ENCODE measurements at regions not wholly inside any gene's neighbourhood (a gene's known extent, or its start where the extent isn't known, plus 50 kb on each side); places are given as distances from the start of the nearest gene placed in this dataset.
A peak's percentile ranks its signal among the peaks of the same experiment; 100 is the strongest.

- in situ Hi-C loops (cut with MboI; ENCODE audit: low pct_unique_long_range_greater_than_20kb, low sequenced_read_pairs) = no loop called here
- no peak for DNase-seq
Measured at GRCh38 chr6:71545905-71546304, 257.3 kb downstream of the OGFRL1 start.

DNA sequence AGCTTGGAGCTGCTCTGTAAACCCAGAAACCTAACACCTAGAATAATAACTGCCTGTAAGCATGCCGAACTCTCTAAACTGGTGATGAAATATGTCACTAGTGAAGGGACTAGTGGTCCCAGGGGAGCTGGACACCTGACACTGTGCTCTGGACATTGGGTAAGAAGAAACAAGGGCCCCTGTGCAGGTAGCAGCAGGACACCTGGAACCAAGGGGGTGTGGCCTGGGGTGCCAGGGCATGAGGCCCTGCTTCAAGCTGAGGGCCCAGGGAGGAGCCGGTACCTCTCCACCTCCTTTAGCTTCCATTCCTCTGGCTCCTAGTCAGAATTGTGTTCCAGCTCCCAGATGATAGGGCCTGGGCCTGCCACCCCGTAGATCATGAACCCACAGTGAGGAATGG is 263.2 kb downstream of the OGFRL1 start:
- in situ Hi-C loops (cut with MboI; ENCODE audit: low pct_unique_long_range_greater_than_20kb, low sequenced_read_pairs) = no loop called here
- no peak for DNase-seq

DNA sequence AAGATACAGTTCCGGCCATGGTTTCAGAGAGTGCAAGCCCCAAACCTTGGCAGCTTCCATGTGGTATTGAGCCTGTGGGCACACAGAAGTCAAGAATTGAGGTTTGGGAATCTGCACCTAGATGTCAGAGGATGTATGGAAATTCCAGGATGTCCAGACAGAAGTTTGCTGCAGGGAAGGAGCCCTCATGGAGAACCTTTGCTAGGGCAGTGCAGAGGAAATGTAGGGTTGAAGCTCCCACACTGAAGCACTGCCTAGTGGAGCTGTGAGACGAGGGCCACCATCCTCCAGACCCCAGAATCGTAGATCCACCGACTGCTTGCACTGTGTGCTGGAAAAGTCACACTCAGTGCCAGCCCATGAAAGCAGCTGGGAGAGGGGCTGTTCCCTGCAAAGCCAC is 267.5 kb downstream of the OGFRL1 start:
- in situ Hi-C loops (cut with MboI; ENCODE audit: low pct_unique_long_range_greater_than_20kb, low sequenced_read_pairs) = no loop called here
- DNase-seq = no peak

- DNase-seq = no peak
- in situ Hi-C loops (cut with MboI; ENCODE audit: low pct_unique_long_range_greater_than_20kb, low sequenced_read_pairs) = no loop called here
Measured at GRCh38 chr6:71558974-71559373, 270.4 kb downstream of the OGFRL1 start.

- no peak for DNase-seq
- in situ Hi-C loops (cut with MboI; ENCODE audit: low pct_unique_long_range_greater_than_20kb, low sequenced_read_pairs) = no loop called here
Measured at GRCh38 chr6:71567562-71567961, 279.0 kb downstream of the OGFRL1 start.

DNA sequence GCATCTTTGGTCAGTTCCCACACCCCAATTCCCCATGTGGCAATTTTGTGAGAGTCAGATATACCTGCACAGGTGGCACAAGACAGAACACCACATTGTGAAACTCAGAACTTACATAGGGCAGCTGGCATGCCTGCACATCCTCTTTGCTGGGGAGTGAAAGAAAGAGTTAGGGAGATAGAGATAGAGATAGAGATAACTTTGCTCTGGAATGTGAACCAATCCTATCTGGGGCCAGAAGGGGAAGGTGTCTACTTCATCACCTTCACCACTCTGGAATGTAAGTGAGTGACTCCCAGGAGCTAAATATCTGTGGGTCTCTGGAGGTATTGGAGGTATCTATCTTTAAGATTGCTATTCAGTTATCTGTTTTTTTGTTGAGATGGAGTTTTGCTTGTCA is 289.2 kb downstream of the OGFRL1 start:
- in situ Hi-C loops (cut with MboI; ENCODE audit: low pct_unique_long_range_greater_than_20kb, low sequenced_read_pairs) = no loop called here
- no peak for DNase-seq

GRCh38 chr6:71579902-71580301 is 291.3 kb downstream of the OGFRL1 start:
- in situ Hi-C loops (cut with MboI; ENCODE audit: low pct_unique_long_range_greater_than_20kb, low sequenced_read_pairs) = no loop called here
- no peak for DNase-seq

DNA sequence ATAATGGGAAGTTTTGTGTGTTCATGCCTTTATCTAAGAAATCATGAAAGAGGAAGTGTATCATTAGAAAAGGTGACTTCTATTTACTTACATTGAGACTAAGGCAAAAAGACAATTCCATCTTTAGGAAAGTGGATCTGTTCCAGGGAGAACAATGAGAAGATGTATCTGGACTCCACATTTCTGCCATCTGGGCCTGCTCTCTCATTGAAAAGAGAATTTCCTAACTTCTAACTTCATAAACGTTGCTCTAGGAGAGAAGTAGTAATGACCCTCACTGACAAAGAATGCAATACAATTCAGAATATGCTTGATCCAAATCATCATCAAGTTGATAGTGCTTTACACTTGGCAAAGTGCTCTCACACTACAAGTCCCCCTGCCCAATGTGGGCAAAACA is 294.2 kb downstream of the OGFRL1 start:
- in situ Hi-C loops (cut with MboI; ENCODE audit: low pct_unique_long_range_greater_than_20kb, low sequenced_read_pairs) = no loop called here
- DNase-seq = no peak

DNA sequence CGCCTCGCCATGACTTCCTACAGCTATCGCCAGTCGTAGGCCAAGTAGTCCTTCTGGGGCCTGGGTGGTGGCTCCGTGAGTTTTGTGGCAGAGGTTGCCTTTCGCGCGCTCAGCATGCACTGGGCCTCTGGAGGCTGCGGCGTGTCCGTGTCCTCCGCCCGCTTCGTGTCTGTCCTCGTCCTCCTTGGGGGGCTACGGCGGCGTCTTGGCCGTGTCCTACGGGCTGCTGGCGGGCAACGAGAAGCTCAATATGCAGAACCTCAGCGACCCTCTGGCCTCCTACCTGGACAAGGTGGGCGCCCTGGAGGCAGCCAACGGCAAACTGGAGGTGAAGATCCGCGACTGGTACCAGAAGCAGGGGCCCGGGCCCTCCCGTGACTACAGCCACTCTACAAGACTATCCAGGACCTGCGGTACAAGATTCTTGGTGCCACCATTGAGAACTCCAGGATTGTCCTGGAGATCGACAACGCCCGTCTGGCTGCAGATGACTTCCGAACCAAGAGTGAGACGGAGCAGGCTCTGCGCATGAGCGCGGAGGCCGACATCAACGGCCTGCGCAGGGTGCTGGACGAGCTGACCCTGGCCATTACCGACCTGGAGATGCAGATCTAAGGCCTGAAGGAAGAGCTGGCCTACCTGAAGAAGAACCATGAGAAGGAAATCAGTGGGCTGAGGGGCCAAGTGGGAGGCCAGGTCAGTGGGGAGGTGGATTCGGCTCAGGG is 296.3 kb downstream of the OGFRL1 start:
- no peak for DNase-seq
- in situ Hi-C loops (cut with MboI; ENCODE audit: low pct_unique_long_range_greater_than_20kb, low sequenced_read_pairs) = no loop called here

DNA sequence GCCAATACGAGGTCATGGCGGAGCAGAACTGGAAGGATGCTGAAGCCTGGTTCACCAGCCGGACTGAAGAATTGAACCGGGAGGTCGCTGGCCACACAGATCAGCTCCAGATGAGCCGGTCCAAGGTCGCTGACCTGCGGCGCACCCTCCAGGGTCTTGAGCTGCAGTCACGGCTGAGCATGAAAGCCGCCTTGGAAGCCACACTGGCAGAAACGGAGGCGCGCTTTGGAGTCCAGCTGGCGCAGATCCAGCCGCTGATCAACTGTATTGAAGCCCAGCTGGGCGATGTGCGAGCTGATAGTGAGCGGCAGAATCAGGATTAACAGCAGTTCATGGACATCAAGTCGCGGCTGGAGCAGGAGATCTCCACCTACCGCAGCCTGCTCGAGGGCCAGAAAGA is 296.9 kb downstream of the OGFRL1 start:
- in situ Hi-C loops (cut with MboI; ENCODE audit: low pct_unique_long_range_greater_than_20kb, low sequenced_read_pairs) = no loop called here
- no peak for DNase-seq

DNA sequence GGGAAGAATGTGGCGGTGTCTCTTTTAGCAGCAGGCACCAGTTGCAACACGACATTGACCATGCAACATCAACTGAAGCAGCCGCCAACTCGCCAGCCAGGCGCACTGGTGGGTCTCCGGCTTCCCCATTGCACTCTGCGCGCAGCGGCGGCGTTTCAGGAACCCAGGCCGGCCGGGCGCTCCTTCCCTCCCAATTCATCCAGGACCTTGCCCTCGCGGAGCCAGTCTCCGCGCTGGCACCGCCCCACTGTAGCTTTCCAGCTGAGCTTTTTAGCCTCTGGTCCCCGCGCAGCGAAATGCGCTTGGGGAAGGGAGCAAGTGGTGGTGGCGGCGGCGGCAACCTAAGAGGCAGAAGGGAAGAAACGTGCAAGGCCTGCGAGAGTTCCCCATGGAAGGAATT is 297.9 kb upstream of the RIMS1 start:
- in situ Hi-C loops (cut with MboI; ENCODE audit: low pct_unique_long_range_greater_than_20kb, low sequenced_read_pairs) = no loop called here
- no peak for DNase-seq

DNA sequence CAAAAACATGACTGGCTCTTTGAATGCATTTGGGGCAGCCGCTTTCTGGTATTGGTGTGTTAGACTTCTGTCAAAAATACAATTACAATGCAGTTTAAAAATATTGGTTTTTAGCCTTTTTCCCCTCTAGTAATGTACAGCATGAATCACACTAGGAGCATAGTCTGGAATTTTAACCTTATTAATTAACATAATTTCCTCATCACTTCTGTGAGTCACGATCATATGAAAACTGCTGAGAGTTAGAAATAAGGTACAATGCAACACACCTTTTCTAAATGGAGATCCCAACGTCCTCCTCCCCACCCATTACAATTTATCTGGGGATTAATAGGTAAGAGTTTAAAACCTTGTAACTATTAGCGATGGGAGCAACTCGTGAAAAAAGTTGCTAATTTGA is 297.1 kb upstream of the RIMS1 start:
- in situ Hi-C loops (cut with MboI; ENCODE audit: low pct_unique_long_range_greater_than_20kb, low sequenced_read_pairs) = no loop called here
- no peak for DNase-seq

DNA sequence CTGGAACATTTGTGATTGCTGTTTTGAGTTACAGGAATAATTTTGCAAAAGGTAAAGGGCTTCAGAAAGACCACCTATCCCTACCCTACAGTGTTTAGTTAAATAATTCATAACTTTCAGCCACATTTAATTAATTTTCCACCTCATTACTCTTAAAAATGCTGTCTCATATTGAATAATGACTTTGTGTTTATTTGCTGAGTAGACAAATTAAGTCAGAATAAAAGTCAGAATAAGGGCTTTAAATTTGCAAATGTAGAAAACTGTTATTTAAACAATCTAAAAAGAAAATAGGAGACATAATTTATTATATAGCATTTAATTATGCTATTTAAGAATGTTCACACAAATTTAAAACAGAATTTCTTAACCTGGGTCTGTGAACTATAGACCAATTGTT is 293.7 kb upstream of the RIMS1 start:
- in situ Hi-C loops (cut with MboI; ENCODE audit: low pct_unique_long_range_greater_than_20kb, low sequenced_read_pairs) = no loop called here

GRCh38 chr6:71599359-71599758 is 287.0 kb upstream of the RIMS1 start:
- DNase-seq = no peak
- in situ Hi-C loops (cut with MboI; ENCODE audit: low pct_unique_long_range_greater_than_20kb, low sequenced_read_pairs) = no loop called here

More for the DNA sequence above, 293.7 kb upstream of the RIMS1 start:
- DNase-seq = no peak

- DNase-seq = no peak
- in situ Hi-C loops (cut with MboI; ENCODE audit: low pct_unique_long_range_greater_than_20kb, low sequenced_read_pairs) = no loop called here
Measured at GRCh38 chr6:71602385-71603007, 283.9 kb upstream of the RIMS1 start.

GRCh38 chr6:71603021-71603420 is 283.3 kb upstream of the RIMS1 start:
- in situ Hi-C loops (cut with MboI; ENCODE audit: low pct_unique_long_range_greater_than_20kb, low sequenced_read_pairs) = no loop called here
- no peak for DNase-seq

DNA sequence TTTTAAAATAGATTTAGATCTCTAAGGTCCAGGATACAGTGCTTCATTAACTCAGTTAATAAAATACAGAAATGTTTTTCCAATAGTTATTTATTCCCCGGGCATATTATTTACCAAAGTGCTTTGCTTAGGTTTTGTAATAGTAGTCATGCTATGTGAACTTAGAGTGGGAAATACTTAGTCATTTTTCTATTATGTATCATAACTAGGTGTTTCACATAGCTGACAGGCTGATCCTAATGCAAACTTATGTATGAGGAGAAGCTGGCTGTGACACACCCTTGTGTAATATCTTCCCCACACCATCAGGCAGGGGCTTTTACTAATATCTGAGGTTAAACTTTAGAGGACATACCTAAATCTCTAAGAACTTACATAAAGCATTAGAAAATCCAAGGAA is 277.7 kb upstream of the RIMS1 start:
- in situ Hi-C loops (cut with MboI; ENCODE audit: low pct_unique_long_range_greater_than_20kb, low sequenced_read_pairs) = no loop called here
- DNase-seq = no peak

- in situ Hi-C loops (cut with MboI; ENCODE audit: low pct_unique_long_range_greater_than_20kb, low sequenced_read_pairs) = no loop called here
Measured at GRCh38 chr6:71619836-71620235, 266.5 kb upstream of the RIMS1 start.

DNA sequence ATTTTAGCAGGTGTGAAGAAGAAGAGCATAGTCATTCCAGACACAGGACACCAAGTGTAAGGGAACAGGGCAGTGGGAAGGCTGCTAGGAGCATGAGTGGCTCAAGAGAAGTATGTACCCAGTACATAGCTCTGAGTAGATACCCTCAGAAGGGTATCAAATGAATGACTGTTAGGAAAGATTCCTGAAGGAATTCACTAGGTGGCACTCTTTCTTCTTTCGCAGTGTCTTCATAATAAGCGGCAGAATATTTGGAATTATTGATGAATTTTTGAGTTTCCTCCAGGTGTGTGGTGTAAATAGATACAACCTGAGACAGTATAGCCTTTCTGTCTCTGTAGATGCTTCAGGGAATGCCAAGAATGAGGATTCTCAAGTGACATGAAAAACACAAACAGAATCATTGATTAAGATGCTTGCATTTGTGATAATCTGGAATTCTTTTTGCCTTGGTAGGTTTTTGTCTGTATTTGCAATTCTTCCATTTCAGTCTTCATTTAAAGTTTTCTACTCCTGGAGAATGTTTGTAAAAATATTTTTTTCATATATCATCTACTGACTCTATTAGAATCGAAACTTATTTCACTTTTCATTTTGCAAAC is 264.3 kb upstream of the RIMS1 start:
- in situ Hi-C loops (cut with MboI; ENCODE audit: low pct_unique_long_range_greater_than_20kb, low sequenced_read_pairs) = no loop called here

More at GRCh38 chr6:71619836-71620235, 266.5 kb upstream of the RIMS1 start:
- DNase-seq = no peak

DNA sequence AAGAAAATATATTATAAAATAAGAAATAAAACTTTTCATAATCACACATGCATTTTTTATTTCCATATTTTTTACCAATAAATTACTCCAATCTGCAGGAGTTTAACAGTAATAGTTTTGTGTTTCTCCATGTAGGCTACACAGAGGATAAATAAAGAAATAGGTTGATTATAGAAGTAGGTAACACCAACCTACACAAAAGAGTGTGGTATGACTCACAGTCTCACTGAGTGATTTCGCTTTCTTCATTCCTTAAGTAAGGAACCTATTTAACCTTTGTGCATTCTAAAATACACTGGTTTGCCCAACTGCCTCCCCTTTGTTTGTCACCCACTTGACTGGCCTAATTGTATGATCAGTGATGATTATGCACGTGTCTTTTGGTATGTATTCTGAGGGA is 244.2 kb upstream of the RIMS1 start:
- in situ Hi-C loops (cut with MboI; ENCODE audit: low pct_unique_long_range_greater_than_20kb, low sequenced_read_pairs) = no loop called here
- no peak for DNase-seq

More for the DNA sequence above, 264.3 kb upstream of the RIMS1 start:
- DNase-seq = peak; percentile 6

- no peak for DNase-seq
- in situ Hi-C loops (cut with MboI; ENCODE audit: low pct_unique_long_range_greater_than_20kb, low sequenced_read_pairs) = no loop called here
Measured at GRCh38 chr6:71642793-71643192, 243.6 kb upstream of the RIMS1 start.

Data from KBM-7 (cell line).